ENCODE measurements at regions not wholly inside any gene's neighbourhood (a gene's known extent, or its start where the extent isn't known, plus 50 kb on each side); places are given as distances from the start of the nearest gene placed in this dataset.
"Not testable (repeated sequence)": the region's sequence is repeated elsewhere in the genome, so short reads cannot be mapped to it uniquely, and the experiment has no call there.

GRCh38 chr1:38497921-38498656 lies 361.5 kb downstream of the RRAGC start:
- no peak for TF ChIP-seq CTCF (IDR thresholded peaks at IDR 0.05; ENCODE audit: insufficient read depth, low read length, poor library complexity, severe bottlenecking)
- DNase-seq (ENCODE audit: extremely low read depth, insufficient read length), result no peak
- Histone ChIP-seq H3K36me3 (ENCODE audit: control insufficient read depth, insufficient read depth, low read length) (no peaks in the 10 kb centered on the region), H3K4me3 (replicated peaks; ENCODE audit: low read depth, low read length) (no peak overlapping the region), H3K27me3 (replicated peaks; ENCODE audit: control insufficient read depth, insufficient read depth, low read length) (no peaks in the 10 kb centered on the region)

GRCh38 chr1:38493306-38493705 lies 366.3 kb downstream of the RRAGC start:
- not testable (repeated sequence) for H3K27me3 ChIP-seq (replicated peaks; ENCODE audit: control insufficient read depth, insufficient read depth, low read length); H3K4me3 ChIP-seq (replicated peaks; ENCODE audit: low read depth, low read length); DNase-seq (ENCODE audit: extremely low read depth, insufficient read length); H3K36me3 ChIP-seq (ENCODE audit: control insufficient read depth, insufficient read depth, low read length)

GRCh38 chr1:38489844-38490270 lies 369.7 kb downstream of the RRAGC start:
- Histone ChIP-seq H3K36me3 (ENCODE audit: control insufficient read depth, insufficient read depth, low read length) (no peaks in the 10 kb centered on the region), H3K4me3 (replicated peaks; ENCODE audit: low read depth, low read length) (no peak overlapping the region), H3K27me3 (replicated peaks; ENCODE audit: control insufficient read depth, insufficient read depth, low read length) (no peaks in the 10 kb centered on the region)
- no peak for DNase-seq (ENCODE audit: extremely low read depth, insufficient read length)
- TF ChIP-seq CTCF (IDR thresholded peaks at IDR 0.05; ENCODE audit: insufficient read depth, low read length, poor library complexity, severe bottlenecking), result peak; percentile 78

GRCh38 chr1:38488162-38488898 lies 371.2 kb downstream of the RRAGC start:
- no peaks in the 10 kb centered on the region for H3K36me3 ChIP-seq (ENCODE audit: control insufficient read depth, insufficient read depth, low read length)

GRCh38 chr1:38487396-38487795 lies 372.2 kb downstream of the RRAGC start:
- H3K4me3 ChIP-seq (replicated peaks; ENCODE audit: low read depth, low read length), result no peak overlapping the region
- H3K36me3 ChIP-seq (ENCODE audit: control insufficient read depth, insufficient read depth, low read length), result no peaks in the 10 kb centered on the region
- H3K27me3 ChIP-seq (replicated peaks; ENCODE audit: control insufficient read depth, insufficient read depth, low read length), result no peaks in the 10 kb centered on the region
- TF ChIP-seq CTCF (IDR thresholded peaks at IDR 0.05; ENCODE audit: insufficient read depth, low read length, poor library complexity, severe bottlenecking), result no peak
- no peak for DNase-seq (ENCODE audit: extremely low read depth, insufficient read length)

More at GRCh38 chr1:38488162-38488898, 371.2 kb downstream of the RRAGC start:
- Histone ChIP-seq H3K4me3 (replicated peaks; ENCODE audit: low read depth, low read length) (no peak overlapping the region), H3K27me3 (replicated peaks; ENCODE audit: control insufficient read depth, insufficient read depth, low read length) (no peaks in the 10 kb centered on the region)
- no peak for DNase-seq (ENCODE audit: extremely low read depth, insufficient read length)
- TF ChIP-seq CTCF (IDR thresholded peaks at IDR 0.05; ENCODE audit: insufficient read depth, low read length, poor library complexity, severe bottlenecking), result no peak

- Histone ChIP-seq H3K27me3 (replicated peaks; ENCODE audit: control insufficient read depth, insufficient read depth, low read length) (no peaks in the 10 kb centered on the region), H3K36me3 (ENCODE audit: control insufficient read depth, insufficient read depth, low read length) (no peaks in the 10 kb centered on the region), H3K4me3 (replicated peaks; ENCODE audit: low read depth, low read length) (no peak overlapping the region)
- no peak for DNase-seq (ENCODE audit: extremely low read depth, insufficient read length)
- no peak for TF ChIP-seq CTCF (IDR thresholded peaks at IDR 0.05; ENCODE audit: insufficient read depth, low read length, poor library complexity, severe bottlenecking)
These were observed 373.5 kb downstream of the RRAGC start for GRCh38 chr1:38486085-38486484.

Measured in GM06990 (cell line).